SK-N-MC (cell line): ENCODE measurements at regions not wholly inside any gene's neighbourhood (a gene's known extent, or its start where the extent isn't known, plus 50 kb on each side); places are given as distances from the start of the nearest gene placed in this dataset.

Experiments
- DNase-seq: peaks from one replicate; pipeline ENCODE4 v3.0.0-alpha.2; 2011; ENCODE audit warnings: low read depth, low spot score
- H3K27ac ChIP-seq: fragments of 200-600 bp; sonication (generic); 2 replicates; pipeline ENCODE4 v1.5.1; 2016; ENCODE audit warnings: mixed run types
- H3K36me3 ChIP-seq: fragments of 200-600 bp; sonication (generic); 2 replicates; pipeline ENCODE4 v1.6.1; 2017; ENCODE audit warnings: antibody characterized with exemption, low read length, mixed read lengths; ENCODE audit not compliant: insufficient read depth
- H3K4me3 ChIP-seq: fragments of 200-600 bp; sonication (generic); 2 replicates; pipeline ENCODE4 v1.5.1; 2016
- H3K9ac ChIP-seq: fragments of 200-600 bp; sonication (generic); 2 replicates; pipeline ENCODE4 v1.8.0; 2017; ENCODE audit warnings: mixed run types, mixed read lengths; ENCODE audit not compliant: insufficient read length
- H3K9me3 ChIP-seq: fragments of 200-600 bp; sonication (generic); 2 replicates; pipeline ENCODE4 v1.6.1; 2017; ENCODE audit warnings: low read depth, mild to moderate bottlenecking, antibody characterized with exemption, low read length, moderate library complexity, mixed read lengths
- EZH2 ChIP-seq: fragments of 200-600 bp; sonication (generic); IDR thresholded peaks from one replicate; pipeline ENCODE4 v1.6.1; 2017; ENCODE audit warnings: antibody characterized with exemption
- FOXP2 ChIP-seq: optimal IDR thresholded peaks from 2 replicates; pipeline ENCODE3; 2011; ENCODE audit warnings: mild to moderate bottlenecking, moderate library complexity; ENCODE audit not compliant: insufficient read depth; ENCODE audit errors: extremely low read length, control extremely low read depth
- POLR2AphosphoS5 ChIP-seq: IDR thresholded peaks from 2 replicates; pipeline ENCODE4 v1.6.1; 2012; ENCODE audit warnings: mild to moderate bottlenecking, low read depth, low read length, borderline replicate concordance

DNA sequence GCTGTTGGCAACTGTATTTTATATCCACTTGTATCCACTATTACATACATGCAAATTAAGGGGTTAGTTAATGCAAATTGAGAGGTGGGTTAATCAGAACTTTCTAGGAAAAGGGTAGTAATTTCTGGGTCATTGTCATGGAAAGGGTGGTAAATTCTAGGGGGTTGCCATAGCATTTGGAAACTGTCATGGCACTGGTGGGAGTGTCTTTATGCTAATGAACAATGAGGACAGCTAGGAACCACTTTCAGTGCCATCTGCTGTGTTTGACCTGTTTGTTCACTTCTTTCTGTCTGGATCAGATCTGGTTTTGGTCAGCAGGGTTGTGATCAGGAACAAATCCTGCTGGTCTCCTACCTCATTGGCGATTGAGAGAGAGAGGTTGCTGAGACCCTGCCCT lies 283.3 kb upstream of the PRKCQ start:
- Histone ChIP-seq H3K4me3 (no peak overlapping the region), H3K27ac (no peak overlapping the region), H3K9me3 (no peaks in the 10 kb centered on the region), H3K36me3 (no peaks in the 10 kb centered on the region), H3K9ac (no peak overlapping the region)
- DNase-seq = no peak
- TF ChIP-seq EZH2 (no peak), FOXP2 (no peak), POLR2AphosphoS5 (no peak)

DNA sequence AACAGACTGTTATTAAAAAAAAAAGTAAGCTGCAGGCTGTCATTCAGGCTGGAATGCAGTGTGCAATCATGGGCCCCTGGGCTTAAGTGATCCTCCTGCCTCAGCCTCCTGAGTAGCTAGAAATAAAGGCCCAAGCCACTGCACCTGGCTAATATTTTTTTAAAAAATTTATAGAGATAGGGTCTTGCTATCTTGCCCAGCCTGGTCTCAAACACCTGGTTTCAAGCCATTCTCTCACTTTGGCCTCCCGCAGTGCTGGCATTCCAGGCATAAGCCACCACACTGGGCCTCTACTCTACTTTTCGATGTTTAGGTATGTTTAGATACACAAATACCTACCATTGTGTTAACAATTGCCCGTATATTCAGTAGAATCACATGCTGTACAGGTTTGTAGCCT lies 270.4 kb upstream of the PRKCQ start:
- Histone ChIP-seq H3K9me3 (no peaks in the 10 kb centered on the region), H3K36me3 (no peaks in the 10 kb centered on the region), H3K27ac (no peak overlapping the region), H3K4me3 (no peak overlapping the region), H3K9ac (no peak overlapping the region)
- DNase-seq = no peak
- TF ChIP-seq POLR2AphosphoS5 (no peak), FOXP2 (no peak)

DNA sequence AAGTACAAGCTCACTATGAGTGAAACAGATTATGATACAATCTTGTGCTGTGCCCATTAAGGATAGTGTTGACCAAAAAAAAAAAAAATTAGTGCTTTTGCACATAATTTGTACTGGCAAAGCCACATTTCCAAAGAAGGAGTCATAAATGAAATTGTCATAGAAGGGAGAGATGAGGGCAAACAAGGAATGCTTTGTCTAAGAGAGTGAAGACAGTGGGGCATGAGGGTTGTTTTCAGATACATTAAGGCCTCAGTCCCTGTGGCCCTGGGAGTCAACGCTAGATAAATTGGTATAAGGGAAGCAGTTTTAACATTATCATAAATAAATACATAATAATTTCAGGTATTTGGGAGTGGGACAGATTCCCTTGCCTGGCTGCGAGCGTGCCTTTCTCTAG lies 267.5 kb upstream of the PRKCQ start:
- no peak overlapping the region for H3K9ac ChIP-seq
- H3K36me3 ChIP-seq = no peaks in the 10 kb centered on the region
- no peak overlapping the region for H3K27ac ChIP-seq
- TF ChIP-seq FOXP2 (no peak), EZH2 (no peak), POLR2AphosphoS5 (no peak)
- H3K4me3 ChIP-seq = no peak overlapping the region
- no peaks in the 10 kb centered on the region for H3K9me3 ChIP-seq
- no peak for DNase-seq

DNA sequence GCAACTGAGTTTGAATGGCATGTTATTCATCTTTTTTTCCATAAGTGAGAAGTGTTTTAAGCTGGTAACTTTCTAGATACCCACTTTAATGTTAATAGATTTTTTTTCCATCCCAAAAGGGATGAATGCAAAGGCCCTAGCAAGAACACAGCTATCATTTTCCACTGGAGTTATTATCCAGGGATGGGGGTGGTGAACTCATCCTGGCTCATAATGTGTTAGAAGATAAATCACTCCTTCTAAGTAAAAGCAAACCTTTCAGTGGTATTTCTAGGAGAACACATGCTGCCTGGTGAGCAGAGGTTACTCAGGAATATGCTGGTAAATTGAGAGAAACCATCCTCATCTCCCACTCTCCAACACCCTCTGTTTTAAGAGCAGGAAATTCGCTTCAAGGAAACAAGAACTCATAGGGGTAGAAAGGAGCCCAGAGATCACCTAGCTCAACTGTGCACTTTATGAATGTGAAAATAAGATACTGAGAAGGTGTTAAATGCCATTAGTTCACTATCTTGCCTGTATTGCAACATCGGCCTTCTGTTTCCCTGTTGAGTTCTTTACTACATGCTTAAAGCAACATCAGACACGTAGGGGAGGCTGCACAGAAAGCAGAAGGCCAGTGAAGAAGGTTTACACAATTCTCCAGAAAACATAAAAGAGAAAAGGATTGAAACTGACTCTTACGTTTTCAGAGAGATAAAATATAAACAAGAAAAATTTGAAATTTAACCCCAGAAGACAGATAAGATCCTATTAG lies 264.0 kb upstream of the PRKCQ start:
- H3K36me3 ChIP-seq = no peaks in the 10 kb centered on the region
- H3K27ac ChIP-seq = no peak overlapping the region
- no peak for DNase-seq
- TF ChIP-seq FOXP2 (no peak), EZH2 (no peak), POLR2AphosphoS5 (no peak)
- H3K9ac ChIP-seq = no peak overlapping the region
- H3K4me3 ChIP-seq = no peak overlapping the region
- no peaks in the 10 kb centered on the region for H3K9me3 ChIP-seq

DNA sequence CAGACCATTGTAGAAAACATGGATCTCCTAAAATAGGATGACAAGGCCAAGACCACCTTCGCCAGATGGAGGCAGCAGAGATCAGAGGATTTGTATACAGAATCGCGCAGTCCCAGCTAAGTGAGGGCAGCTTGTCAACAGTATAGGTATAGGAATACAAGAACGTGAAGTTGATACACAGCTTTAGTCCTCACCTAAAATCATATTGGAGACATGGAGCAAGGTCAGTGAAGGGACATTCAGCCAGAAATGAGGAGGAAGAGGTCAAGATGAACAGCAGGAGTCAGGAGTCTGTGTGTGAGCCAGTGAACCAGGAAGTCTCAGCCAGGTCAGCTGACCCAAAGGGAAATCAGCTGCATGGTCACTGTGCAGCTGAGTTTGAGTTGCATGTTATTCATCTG lies 263.4 kb upstream of the PRKCQ start:
- Histone ChIP-seq H3K4me3 (no peak overlapping the region), H3K9me3 (no peaks in the 10 kb centered on the region), H3K9ac (no peak overlapping the region), H3K27ac (no peak overlapping the region), H3K36me3 (no peaks in the 10 kb centered on the region)
- DNase-seq = no peak
- TF ChIP-seq FOXP2 = no peak

DNA sequence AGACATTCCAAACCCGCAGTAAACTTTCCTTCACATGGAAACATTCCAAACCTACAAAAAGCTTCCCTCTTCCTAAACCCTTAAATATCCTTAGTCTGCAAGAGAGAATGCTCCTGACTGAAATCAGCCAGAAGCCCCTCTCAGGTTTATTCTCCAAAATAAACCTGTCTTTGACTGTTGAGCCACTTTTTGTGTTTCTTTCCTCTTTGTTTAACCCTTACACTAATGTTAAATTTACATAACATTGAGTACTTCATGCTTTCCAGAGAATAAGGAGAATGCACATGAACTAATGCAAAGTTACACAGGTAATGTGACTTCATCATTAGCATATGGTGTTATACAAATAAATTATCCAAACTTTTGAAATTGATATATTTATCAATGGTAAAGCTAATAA lies 262.6 kb upstream of the PRKCQ start:
- no peak overlapping the region for H3K27ac ChIP-seq
- no peak for TF ChIP-seq EZH2
- TF ChIP-seq FOXP2 = no peak
- no peak for TF ChIP-seq POLR2AphosphoS5
- H3K4me3 ChIP-seq = no peak overlapping the region
- H3K36me3 ChIP-seq = no peaks in the 10 kb centered on the region
- no peak for DNase-seq
- no peak overlapping the region for H3K9ac ChIP-seq
- no peaks in the 10 kb centered on the region for H3K9me3 ChIP-seq

DNA sequence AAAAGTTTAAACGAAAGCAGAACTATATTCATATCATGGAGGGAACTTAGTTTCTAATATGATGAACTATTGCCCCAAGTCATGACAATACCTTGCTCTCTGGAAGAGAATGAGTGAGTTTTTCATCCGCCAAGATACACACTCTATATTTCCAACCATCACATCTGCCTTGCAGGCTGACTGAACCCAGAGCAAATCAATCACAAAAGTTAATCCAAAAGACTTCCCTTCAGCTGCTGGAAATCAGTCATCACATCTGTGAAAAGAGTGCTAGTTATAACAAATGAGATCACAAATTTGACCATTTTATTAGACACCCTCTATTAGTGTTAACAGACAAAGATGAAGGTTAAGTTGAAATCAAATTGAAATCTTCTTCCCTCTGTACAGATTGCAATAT lies 261.7 kb upstream of the PRKCQ start:
- H3K4me3 ChIP-seq = no peak overlapping the region
- H3K36me3 ChIP-seq = no peaks in the 10 kb centered on the region
- TF ChIP-seq EZH2 (no peak), POLR2AphosphoS5 (no peak), FOXP2 (no peak)
- no peak for DNase-seq
- no peak overlapping the region for H3K9ac ChIP-seq
- H3K27ac ChIP-seq = no peak overlapping the region
- no peaks in the 10 kb centered on the region for H3K9me3 ChIP-seq

DNA sequence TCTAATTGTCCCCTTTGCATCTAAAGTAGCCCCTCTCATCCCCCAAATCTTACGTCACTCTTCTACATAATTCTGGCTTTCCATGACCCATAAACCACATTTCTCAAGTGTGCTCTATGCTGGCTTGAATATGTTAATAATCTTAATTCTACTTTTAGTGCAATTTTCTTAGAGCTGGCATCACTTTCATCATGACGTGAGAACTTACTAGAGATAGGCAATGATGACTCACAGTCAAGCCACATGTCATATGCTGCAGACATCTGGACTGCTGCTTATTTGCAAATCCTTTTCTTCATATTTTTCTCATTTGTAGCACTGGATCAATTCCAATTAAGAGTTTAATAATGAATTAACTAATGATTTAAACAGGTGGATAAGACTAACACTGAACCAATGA lies 260.7 kb upstream of the PRKCQ start:
- no peaks in the 10 kb centered on the region for H3K36me3 ChIP-seq
- no peak overlapping the region for H3K4me3 ChIP-seq
- DNase-seq = no peak
- H3K27ac ChIP-seq = no peak overlapping the region
- no peak overlapping the region for H3K9ac ChIP-seq
- TF ChIP-seq POLR2AphosphoS5 (no peak), FOXP2 (no peak), EZH2 (no peak)
- no peaks in the 10 kb centered on the region for H3K9me3 ChIP-seq

DNA sequence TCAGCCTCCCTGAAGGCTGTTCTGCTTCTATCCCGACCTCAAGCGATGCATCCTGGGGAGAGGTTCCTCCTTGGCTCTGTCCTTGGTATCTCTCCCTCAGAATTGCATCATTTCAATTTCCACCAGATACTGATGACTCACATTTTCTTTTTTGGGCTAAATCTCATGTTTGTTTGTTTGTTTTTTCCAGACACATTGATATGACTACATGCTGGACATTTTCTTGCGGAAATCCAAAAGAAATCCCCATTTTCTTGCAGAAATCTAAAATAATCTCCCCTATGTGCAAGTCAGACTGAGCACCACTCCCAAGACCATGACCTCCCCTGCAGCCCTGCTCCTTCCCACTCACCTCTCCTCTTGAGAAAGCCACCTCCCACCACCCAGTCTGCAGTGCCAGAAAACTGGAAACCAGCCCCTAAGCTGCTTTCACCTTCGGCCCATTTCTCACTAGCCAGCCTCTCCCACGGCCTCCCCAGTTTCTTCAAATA lies 260.2 kb upstream of the PRKCQ start:
- no peak overlapping the region for H3K9ac ChIP-seq
- no peak overlapping the region for H3K4me3 ChIP-seq
- no peaks in the 10 kb centered on the region for H3K36me3 ChIP-seq
- TF ChIP-seq POLR2AphosphoS5 = no peak
- TF ChIP-seq EZH2 = no peak
- no peak for TF ChIP-seq FOXP2
- no peak for DNase-seq
- no peaks in the 10 kb centered on the region for H3K9me3 ChIP-seq
- no peak overlapping the region for H3K27ac ChIP-seq
